ENCODE measurements at regions not wholly inside any gene's neighbourhood (a gene's known extent, or its start where the extent isn't known, plus 50 kb on each side); places are given as distances from the start of the nearest gene placed in this dataset.
A peak's percentile ranks its signal among the peaks of the same experiment; 100 is the strongest.

GRCh38 chr4:98786866-98787265 is 128.5 kb upstream of the TSPAN5 start:
- H4K20me1 ChIP-seq (ENCODE audit: insufficient read depth), result no peaks in the 10 kb centered on the region
- CTCF ChIA-PET, result no interaction called here
- no peak overlapping the region for H3K4me3 ChIP-seq (replicated peaks in 1 of 2; ENCODE audit: low read depth in 1 of 2, low read length in 2 of 2)
- H3K27me3 ChIP-seq (ENCODE audit: insufficient read depth, low read length), result no peaks in the 10 kb centered on the region
- ATAC-seq (peak; percentile 79), DNase-seq (ENCODE audit: low read depth, low spot score) (no peak)
- BruUV-seq (replicated peaks), result no TSS peak
- peaks cover 0 to 4% of the 10 kb centered on the region in 2 experiments; a peak in 2 of 4 replicates for H3K4me1 ChIP-seq (ENCODE audit: control insufficient read depth in 1 of 2, insufficient read depth in 2 of 2, low read length in 2 of 2)
- RAD21 ChIA-PET (ENCODE audit: low non-redundant PET in 1 of 2, low total read pairs in 2 of 2, uncharacterized antibody in 2 of 2, unreplicated experiment in 2 of 2), result no interaction called here
- no peaks in the 10 kb centered on the region for H3K36me3 ChIP-seq (ENCODE audit: control insufficient read depth in 1 of 2, insufficient read depth in 2 of 2, low read length in 2 of 2)
- H3K9me3 ChIP-seq (ENCODE audit: control insufficient read depth in 1 of 2, insufficient read depth in 1 of 2, low read depth in 1 of 2, low read length in 2 of 2), result no peaks in the 10 kb centered on the region
- H3K27ac ChIP-seq (ENCODE audit: low read depth, low read length), result no peak overlapping the region
- TF ChIP-seq ZFX (IDR thresholded peaks at IDR 0.05) (no peak), RAD21 (IDR thresholded peaks at IDR 0.05; ENCODE audit: low read depth) (peak; percentile 31; the same call in 1 of the 2 replicates)
- TF ChIP-seq, protein P1, sequence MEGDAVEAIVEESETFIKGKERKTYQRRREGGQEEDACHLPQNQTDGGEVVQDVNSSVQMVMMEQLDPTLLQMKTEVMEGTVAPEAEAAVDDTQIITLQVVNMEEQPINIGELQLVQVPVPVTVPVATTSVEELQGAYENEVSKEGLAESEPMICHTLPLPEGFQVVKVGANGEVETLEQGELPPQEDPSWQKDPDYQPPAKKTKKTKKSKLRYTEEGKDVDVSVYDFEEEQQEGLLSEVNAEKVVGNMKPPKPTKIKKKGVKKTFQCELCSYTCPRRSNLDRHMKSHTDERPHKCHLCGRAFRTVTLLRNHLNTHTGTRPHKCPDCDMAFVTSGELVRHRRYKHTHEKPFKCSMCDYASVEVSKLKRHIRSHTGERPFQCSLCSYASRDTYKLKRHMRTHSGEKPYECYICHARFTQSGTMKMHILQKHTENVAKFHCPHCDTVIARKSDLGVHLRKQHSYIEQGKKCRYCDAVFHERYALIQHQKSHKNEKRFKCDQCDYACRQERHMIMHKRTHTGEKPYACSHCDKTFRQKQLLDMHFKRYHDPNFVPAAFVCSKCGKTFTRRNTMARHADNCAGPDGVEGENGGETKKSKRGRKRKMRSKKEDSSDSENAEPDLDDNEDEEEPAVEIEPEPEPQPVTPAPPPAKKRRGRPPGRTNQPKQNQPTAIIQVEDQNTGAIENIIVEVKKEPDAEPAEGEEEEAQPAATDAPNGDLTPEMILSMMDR (IDR thresholded peaks at IDR 0.05 in 2 of 3, conservative IDR thresholded peaks at IDR 0.05 in 1 of 3; ENCODE audit: borderline replicate concordance in 1 of 3, insufficient read depth in 1 of 3, low read depth in 2 of 3, low read length in 2 of 3), result peak; percentile 15 to 44 (median 40); a peak in 5 of 6 replicates
- intact Hi-C loops (cut with micrococcal nuclease), result no loop called here
- no peaks in the 10 kb centered on the region for H3K9me2 ChIP-seq (ENCODE audit: insufficient read depth)
- POLR2A ChIA-PET, result no interaction called here
- H2AFZ ChIP-seq (ENCODE audit: low read depth, low read length, poor library complexity, severe bottlenecking), result peak overlapping the region; percentile 87
- peak overlapping the region; percentile 7; the same call in 1 of the 2 replicates for H3K4me2 ChIP-seq (ENCODE audit: low read length)
- no peak overlapping the region for H3K9ac ChIP-seq (ENCODE audit: low read length)
- H3K79me2 ChIP-seq (ENCODE audit: insufficient read depth, low read length), result no peaks in the 10 kb centered on the region

DNA sequence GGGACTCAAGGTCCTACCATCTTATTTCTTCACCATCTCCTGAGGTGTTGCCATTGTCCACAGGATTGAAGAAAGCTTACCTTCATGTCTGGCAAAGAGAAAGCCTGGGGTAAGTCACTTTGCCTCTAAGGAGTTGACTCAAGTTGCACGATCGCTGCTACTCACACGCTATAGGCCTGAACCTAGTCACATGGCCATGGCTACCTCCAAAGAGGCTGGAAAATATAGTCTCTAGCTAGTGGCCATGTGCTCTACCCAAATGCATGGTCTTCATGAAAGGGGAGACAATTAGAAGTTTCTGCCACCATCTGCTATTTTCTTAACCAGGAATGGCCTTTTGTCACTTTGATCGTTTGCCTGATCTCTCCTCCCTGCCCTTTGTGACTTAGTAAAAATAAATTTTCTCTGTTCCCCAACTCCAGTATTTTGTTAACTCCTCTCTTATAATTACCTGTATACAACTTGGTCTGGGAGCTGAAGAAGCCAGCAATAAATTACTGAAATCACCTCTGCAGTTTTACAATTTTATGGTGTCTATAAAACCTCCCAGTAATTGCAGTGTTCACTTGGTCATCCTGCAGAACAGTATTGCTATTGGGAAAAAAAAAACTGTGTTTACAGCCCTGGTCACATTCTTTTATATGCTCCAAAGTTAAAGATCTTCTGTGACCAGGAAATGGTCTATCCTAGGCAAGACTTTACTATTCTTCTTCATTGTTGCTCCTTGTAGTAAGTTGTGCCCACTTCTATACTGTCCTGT is 126.7 kb upstream of the TSPAN5 start:
- ChIA-PET CTCF (no interaction called here), RAD21 (ENCODE audit: low non-redundant PET in 1 of 2, low total read pairs in 2 of 2, uncharacterized antibody in 2 of 2, unreplicated experiment in 2 of 2) (no interaction called here), POLR2A (no interaction called here)
- Histone ChIP-seq H3K27me3 (ENCODE audit: insufficient read depth, low read length) (no peaks in the 10 kb centered on the region), H3K79me2 (ENCODE audit: insufficient read depth, low read length) (no peaks in the 10 kb centered on the region), H3K9me2 (ENCODE audit: insufficient read depth) (no peaks in the 10 kb centered on the region), H4K20me1 (ENCODE audit: insufficient read depth) (no peaks in the 10 kb centered on the region), H3K9me3 (ENCODE audit: control insufficient read depth in 1 of 2, insufficient read depth in 1 of 2, low read depth in 1 of 2, low read length in 2 of 2) (no peaks in the 10 kb centered on the region), H3K27ac (ENCODE audit: low read depth, low read length) (no peak overlapping the region), H3K4me3 (replicated peaks in 1 of 2; ENCODE audit: low read depth in 1 of 2, low read length in 2 of 2) (no peak overlapping the region), H2AFZ (ENCODE audit: low read depth, low read length, poor library complexity, severe bottlenecking) (no peak overlapping the region), H3K36me3 (ENCODE audit: control insufficient read depth in 1 of 2, insufficient read depth in 2 of 2, low read length in 2 of 2) (no peaks in the 10 kb centered on the region), H3K4me1 (ENCODE audit: control insufficient read depth in 1 of 2, insufficient read depth in 2 of 2, low read length in 2 of 2) (peaks cover 0 to 4% of the 10 kb centered on the region in 2 experiments; a peak in 2 of 4 replicates), H3K4me2 (ENCODE audit: low read length) (no peak overlapping the region), H3K9ac (ENCODE audit: low read length) (no peak overlapping the region)
- no peak for ATAC-seq
- no TSS peak for BruUV-seq (replicated peaks)
- TF ChIP-seq ZNF274 (IDR thresholded peaks at IDR 0.05; ENCODE audit: low read depth, low read length), result no peak
- TF ChIP-seq TCF7L2 (IDR thresholded peaks at IDR 0.05; ENCODE audit: borderline replicate concordance, extremely low read depth, insufficient read depth, insufficient read length), result no peak
- TF ChIP-seq SIN3A (IDR thresholded peaks at IDR 0.05; ENCODE audit: low read depth), result no peak
- TF ChIP-seq, protein P2, sequence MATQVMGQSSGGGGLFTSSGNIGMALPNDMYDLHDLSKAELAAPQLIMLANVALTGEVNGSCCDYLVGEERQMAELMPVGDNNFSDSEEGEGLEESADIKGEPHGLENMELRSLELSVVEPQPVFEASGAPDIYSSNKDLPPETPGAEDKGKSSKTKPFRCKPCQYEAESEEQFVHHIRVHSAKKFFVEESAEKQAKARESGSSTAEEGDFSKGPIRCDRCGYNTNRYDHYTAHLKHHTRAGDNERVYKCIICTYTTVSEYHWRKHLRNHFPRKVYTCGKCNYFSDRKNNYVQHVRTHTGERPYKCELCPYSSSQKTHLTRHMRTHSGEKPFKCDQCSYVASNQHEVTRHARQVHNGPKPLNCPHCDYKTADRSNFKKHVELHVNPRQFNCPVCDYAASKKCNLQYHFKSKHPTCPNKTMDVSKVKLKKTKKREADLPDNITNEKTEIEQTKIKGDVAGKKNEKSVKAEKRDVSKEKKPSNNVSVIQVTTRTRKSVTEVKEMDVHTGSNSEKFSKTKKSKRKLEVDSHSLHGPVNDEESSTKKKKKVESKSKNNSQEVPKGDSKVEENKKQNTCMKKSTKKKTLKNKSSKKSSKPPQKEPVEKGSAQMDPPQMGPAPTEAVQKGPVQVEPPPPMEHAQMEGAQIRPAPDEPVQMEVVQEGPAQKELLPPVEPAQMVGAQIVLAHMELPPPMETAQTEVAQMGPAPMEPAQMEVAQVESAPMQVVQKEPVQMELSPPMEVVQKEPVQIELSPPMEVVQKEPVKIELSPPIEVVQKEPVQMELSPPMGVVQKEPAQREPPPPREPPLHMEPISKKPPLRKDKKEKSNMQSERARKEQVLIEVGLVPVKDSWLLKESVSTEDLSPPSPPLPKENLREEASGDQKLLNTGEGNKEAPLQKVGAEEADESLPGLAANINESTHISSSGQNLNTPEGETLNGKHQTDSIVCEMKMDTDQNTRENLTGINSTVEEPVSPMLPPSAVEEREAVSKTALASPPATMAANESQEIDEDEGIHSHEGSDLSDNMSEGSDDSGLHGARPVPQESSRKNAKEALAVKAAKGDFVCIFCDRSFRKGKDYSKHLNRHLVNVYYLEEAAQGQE (IDR thresholded peaks at IDR 0.05; ENCODE audit: low read depth), result no peak
- TF ChIP-seq RAD21 (IDR thresholded peaks at IDR 0.05; ENCODE audit: low read depth), result no peak
- DNase-seq (ENCODE audit: low read depth, low spot score), result no peak
- intact Hi-C loops (cut with micrococcal nuclease), result no loop called here

Data from HCT116 (cell line).